ENCODE measurements at regions not wholly inside any gene's neighbourhood (a gene's known extent, or its start where the extent isn't known, plus 50 kb on each side); places are given as distances from the start of the nearest gene placed in this dataset.

DNA sequence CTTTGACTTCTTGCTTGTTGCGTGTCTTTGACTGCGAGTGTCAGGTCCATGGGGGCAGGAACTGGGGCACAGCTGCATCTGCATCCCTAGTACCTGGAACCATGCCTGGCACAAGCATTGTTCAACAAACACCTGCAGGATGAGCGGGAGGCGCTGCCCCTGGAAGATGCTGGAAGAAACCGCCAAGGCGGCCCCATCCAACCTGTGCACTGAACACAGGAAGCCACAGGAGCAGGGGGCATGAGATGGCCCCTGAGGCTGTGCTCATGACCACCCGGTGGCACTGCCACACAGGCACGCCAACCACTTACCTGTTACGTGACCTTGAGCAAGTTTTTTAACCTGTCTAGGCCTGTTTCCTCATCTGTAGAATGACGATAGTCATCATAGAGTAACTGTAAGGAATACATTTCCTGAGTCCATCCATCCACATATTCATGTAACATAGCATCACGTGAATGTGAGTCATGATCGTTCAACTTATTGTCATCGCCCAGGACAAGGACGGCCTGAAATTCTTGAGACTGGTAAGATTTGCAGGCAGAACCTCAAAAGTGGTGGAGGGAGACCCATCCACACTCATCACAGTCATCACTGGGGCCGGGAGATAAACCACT is 374.2 kb downstream of the PREX1 start:
- H3K9me3 ChIP-seq (ENCODE audit: insufficient read depth, low read length, severe bottlenecking) = no peaks in the 10 kb centered on the region
- no peak overlapping the region for H3K4me2 ChIP-seq (ENCODE audit: insufficient read depth, low read length)
- H3K79me2 ChIP-seq (ENCODE audit: insufficient read depth, low read length) = no peaks in the 10 kb centered on the region
- TF ChIP-seq EZH2 (IDR thresholded peaks at IDR 0.05; ENCODE audit: borderline replicate concordance, low read depth, low read length, severe bottlenecking) = no peak
- TF ChIP-seq, protein P1, sequence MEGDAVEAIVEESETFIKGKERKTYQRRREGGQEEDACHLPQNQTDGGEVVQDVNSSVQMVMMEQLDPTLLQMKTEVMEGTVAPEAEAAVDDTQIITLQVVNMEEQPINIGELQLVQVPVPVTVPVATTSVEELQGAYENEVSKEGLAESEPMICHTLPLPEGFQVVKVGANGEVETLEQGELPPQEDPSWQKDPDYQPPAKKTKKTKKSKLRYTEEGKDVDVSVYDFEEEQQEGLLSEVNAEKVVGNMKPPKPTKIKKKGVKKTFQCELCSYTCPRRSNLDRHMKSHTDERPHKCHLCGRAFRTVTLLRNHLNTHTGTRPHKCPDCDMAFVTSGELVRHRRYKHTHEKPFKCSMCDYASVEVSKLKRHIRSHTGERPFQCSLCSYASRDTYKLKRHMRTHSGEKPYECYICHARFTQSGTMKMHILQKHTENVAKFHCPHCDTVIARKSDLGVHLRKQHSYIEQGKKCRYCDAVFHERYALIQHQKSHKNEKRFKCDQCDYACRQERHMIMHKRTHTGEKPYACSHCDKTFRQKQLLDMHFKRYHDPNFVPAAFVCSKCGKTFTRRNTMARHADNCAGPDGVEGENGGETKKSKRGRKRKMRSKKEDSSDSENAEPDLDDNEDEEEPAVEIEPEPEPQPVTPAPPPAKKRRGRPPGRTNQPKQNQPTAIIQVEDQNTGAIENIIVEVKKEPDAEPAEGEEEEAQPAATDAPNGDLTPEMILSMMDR (IDR thresholded peaks at IDR 0.05; ENCODE audit: borderline replicate concordance, extremely low read depth, low read length, poor library complexity, severe bottlenecking) = no peak
- H3K9ac ChIP-seq (ENCODE audit: low read depth, low read length) = no peak overlapping the region
- H3K4me1 ChIP-seq (ENCODE audit: insufficient read depth, low read length) = no peaks in the 10 kb centered on the region
- no peak for DNase-seq
- H3K27ac ChIP-seq (ENCODE audit: low read length) = no peak overlapping the region
- H3K36me3 ChIP-seq (ENCODE audit: insufficient read depth, low read length) = no peaks in the 10 kb centered on the region
- no peak overlapping the region for H3K4me3 ChIP-seq (ENCODE audit: low read depth in 1 of 2, low read length in 2 of 2)
- no peak for ATAC-seq (ENCODE audit: insufficient read depth, low read depth)
- H3K27me3 ChIP-seq (ENCODE audit: insufficient read depth, low read length, poor library complexity) = peaks cover 8% of the 10 kb centered on the region
- H2AFZ ChIP-seq (ENCODE audit: low read depth, low read length) = no peak overlapping the region
- peaks cover 2% of the 10 kb centered on the region; the same call in 1 of the 2 replicates for H4K20me1 ChIP-seq (ENCODE audit: insufficient read depth, low read length)

DNA sequence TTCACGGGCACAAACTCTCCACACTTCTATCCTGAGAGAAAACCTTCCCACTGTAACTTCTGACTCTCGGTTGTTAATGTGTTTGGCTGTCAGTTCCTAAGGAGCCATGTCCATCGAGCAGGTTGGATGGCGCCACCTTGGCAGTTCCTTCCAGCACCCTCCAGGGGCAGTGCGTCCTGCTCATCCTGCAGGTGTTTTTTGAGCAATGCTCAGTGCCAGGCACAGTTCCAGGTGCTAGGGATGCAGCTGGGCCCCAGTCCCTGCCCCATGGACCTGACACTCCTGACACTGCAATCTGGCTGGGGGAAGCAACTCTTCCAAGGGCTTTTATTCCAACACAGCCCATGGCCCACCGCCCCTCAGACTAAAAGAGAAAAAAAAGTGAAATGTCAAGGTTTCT is 376.4 kb downstream of the PREX1 start:
- peaks cover 8% of the 10 kb centered on the region for H3K27me3 ChIP-seq (ENCODE audit: insufficient read depth, low read length, poor library complexity)
- H3K4me3 ChIP-seq (ENCODE audit: low read depth in 1 of 2, low read length in 2 of 2) = no peak overlapping the region
- no peaks in the 10 kb centered on the region for H3K36me3 ChIP-seq (ENCODE audit: insufficient read depth, low read length)
- no peaks in the 10 kb centered on the region for H3K79me2 ChIP-seq (ENCODE audit: insufficient read depth, low read length)
- no peak overlapping the region for H3K9ac ChIP-seq (ENCODE audit: low read depth, low read length)
- no peaks in the 10 kb centered on the region for H3K9me3 ChIP-seq (ENCODE audit: insufficient read depth, low read length, severe bottlenecking)
- H2AFZ ChIP-seq (ENCODE audit: low read depth, low read length) = no peak overlapping the region
- peaks cover 2% of the 10 kb centered on the region; the same call in 1 of the 2 replicates for H4K20me1 ChIP-seq (ENCODE audit: insufficient read depth, low read length)
- H3K4me1 ChIP-seq (ENCODE audit: insufficient read depth, low read length) = no peaks in the 10 kb centered on the region
- no peak for TF ChIP-seq EZH2 (IDR thresholded peaks at IDR 0.05; ENCODE audit: borderline replicate concordance, low read depth, low read length, severe bottlenecking)
- TF ChIP-seq, protein P1 (IDR thresholded peaks at IDR 0.05; ENCODE audit: borderline replicate concordance, extremely low read depth, low read length, poor library complexity, severe bottlenecking) = peak; percentile 19
- no peak overlapping the region for H3K27ac ChIP-seq (ENCODE audit: low read length)
- ATAC-seq (ENCODE audit: insufficient read depth, low read depth) (no peak), DNase-seq (no peak)
- no peak overlapping the region for H3K4me2 ChIP-seq (ENCODE audit: insufficient read depth, low read length)

DNA sequence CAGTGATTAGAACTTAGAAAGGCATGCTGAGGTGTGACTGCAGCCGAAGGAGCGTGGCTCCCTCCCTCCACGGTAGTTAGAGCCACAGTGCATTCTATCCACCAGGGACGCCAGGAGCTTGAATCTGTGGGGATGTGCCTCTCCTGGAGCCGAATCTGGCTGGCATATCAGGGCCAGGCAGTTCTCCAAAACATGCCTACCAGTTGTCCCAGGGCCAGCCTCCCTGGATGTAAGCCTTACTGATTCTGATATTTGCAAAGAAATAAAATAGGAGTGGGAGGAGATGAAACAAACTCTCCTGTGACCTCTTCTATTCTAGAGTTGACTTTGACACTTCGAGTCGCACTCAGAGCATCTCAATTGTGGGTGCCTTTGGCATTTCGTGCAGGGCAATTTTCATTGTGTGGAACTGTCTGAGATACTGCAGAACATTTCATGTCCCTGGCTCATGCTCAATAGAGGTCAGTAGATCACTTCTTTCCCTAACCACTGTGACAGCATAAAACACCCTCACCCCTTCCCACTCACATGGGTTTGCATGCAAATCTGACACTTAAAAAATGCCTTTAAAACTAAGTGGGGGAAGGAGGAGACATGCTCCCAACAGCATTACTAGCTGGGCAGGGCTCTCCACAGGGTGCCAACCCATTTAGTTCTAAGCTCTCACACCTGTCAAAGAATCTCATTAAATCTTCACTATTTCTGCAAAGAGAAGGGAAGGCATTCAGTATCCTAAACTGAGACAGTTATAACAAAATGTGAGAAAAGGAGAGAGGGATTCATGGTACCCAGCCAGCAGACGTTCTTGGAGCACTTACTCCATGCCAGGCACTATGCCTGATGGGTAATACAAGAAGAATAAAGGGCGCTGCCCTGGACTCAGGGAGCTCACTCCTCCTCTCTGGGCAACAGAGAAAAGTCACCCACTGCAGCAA is 378.9 kb downstream of the PREX1 start:
- Histone ChIP-seq H4K20me1 (ENCODE audit: insufficient read depth, low read length) (no peaks in the 10 kb centered on the region; the same call in 1 of the 2 replicates), H3K79me2 (ENCODE audit: insufficient read depth, low read length) (no peaks in the 10 kb centered on the region), H3K4me1 (ENCODE audit: insufficient read depth, low read length) (no peaks in the 10 kb centered on the region), H3K4me2 (ENCODE audit: insufficient read depth, low read length) (no peak overlapping the region), H2AFZ (ENCODE audit: low read depth, low read length) (no peak overlapping the region), H3K27ac (ENCODE audit: low read length) (no peak overlapping the region), H3K9me3 (ENCODE audit: insufficient read depth, low read length, severe bottlenecking) (peaks cover 6% of the 10 kb centered on the region), H3K36me3 (ENCODE audit: insufficient read depth, low read length) (no peaks in the 10 kb centered on the region), H3K4me3 (ENCODE audit: low read depth in 1 of 2, low read length in 2 of 2) (no peak overlapping the region), H3K27me3 (ENCODE audit: insufficient read depth, low read length, poor library complexity) (peaks cover 2% of the 10 kb centered on the region), H3K9ac (ENCODE audit: low read depth, low read length) (no peak overlapping the region)
- TF ChIP-seq, protein P1 (IDR thresholded peaks at IDR 0.05; ENCODE audit: borderline replicate concordance, extremely low read depth, low read length, poor library complexity, severe bottlenecking) = no peak
- no peak for TF ChIP-seq EZH2 (IDR thresholded peaks at IDR 0.05; ENCODE audit: borderline replicate concordance, low read depth, low read length, severe bottlenecking)
- ATAC-seq (ENCODE audit: insufficient read depth, low read depth) (no peak), DNase-seq (no peak)
